OCI-LY7 (cell line): ENCODE measurements at regions not wholly inside any gene's neighbourhood (a gene's known extent, or its start where the extent isn't known, plus 50 kb on each side); places are given as distances from the start of the nearest gene placed in this dataset.

ENCODE experiments used
- EZH2phosphoT487 ChIP-seq: fragments of 200-600 bp; sonication (generic); IDR thresholded peaks from 2 replicates; pipeline ENCODE4 v1.6.1; 2018; ENCODE audit warnings: low read depth, borderline replicate concordance, mild to moderate bottlenecking, mixed run types, antibody characterized with exemption, low read length, moderate library complexity, mixed read lengths
- TF ChIP-seq, protein P1 (sequence below): fragments of 200-600 bp; sonication (generic); conservative IDR thresholded peaks from 2 replicates; pipeline ENCODE4 v1.5.1; 2014; ENCODE audit warnings: mild to moderate bottlenecking, antibody characterized with exemption, low read length, moderate library complexity, mixed read lengths

DNA sequence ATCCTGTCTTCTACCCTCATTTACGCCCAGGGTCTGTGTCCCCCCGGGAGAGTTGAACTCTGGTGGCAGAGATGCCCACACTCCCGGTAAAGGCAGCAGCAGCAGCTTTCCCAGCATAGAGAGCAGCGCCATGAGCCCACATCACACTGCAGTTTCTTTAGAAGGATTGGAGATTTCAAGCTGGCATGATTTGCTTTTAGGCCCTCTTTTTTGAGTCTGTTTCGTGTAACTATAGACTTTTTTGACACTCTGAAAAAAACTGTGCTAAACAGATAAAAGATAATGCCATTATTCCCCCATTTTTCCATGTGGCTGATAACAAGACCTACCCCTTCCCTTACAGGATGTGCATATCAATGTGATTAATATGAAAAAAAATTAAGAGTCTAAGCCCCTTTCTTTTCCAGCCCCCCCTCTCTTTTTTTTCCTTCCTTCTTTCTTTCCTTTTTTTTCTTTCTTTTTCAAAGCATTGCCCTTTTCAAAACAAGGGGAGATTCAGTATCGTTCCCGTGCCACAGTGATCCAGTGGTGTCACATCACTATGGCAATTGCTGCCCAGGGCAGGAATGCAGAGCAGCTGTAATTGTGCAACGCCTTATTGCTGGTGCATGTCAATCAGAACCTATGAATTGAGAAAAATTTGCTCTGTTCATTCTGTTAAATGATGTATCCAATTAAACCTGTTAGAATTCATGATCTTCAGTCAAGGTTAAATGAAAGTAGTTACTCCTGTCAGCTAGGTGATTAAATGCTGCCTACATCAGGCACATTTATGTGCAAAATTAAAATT lies 104.5 kb downstream of the CDCA7 start:
- TF ChIP-seq, protein P1, sequence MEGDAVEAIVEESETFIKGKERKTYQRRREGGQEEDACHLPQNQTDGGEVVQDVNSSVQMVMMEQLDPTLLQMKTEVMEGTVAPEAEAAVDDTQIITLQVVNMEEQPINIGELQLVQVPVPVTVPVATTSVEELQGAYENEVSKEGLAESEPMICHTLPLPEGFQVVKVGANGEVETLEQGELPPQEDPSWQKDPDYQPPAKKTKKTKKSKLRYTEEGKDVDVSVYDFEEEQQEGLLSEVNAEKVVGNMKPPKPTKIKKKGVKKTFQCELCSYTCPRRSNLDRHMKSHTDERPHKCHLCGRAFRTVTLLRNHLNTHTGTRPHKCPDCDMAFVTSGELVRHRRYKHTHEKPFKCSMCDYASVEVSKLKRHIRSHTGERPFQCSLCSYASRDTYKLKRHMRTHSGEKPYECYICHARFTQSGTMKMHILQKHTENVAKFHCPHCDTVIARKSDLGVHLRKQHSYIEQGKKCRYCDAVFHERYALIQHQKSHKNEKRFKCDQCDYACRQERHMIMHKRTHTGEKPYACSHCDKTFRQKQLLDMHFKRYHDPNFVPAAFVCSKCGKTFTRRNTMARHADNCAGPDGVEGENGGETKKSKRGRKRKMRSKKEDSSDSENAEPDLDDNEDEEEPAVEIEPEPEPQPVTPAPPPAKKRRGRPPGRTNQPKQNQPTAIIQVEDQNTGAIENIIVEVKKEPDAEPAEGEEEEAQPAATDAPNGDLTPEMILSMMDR: no peak
- no peak for TF ChIP-seq EZH2phosphoT487
